Caco-2 (cell line): ENCODE measurements at regions not wholly inside any gene's neighbourhood (a gene's known extent, or its start where the extent isn't known, plus 50 kb on each side); places are given as distances from the start of the nearest gene placed in this dataset.

Source experiments
- BruUV-seq: library from RNA; stranded (reverse); fragments of 400-500 nt; replicated peaks from 2 replicates; lab custom pipeline; 2021; lab: Mats Ljungman, UMichigan
- CTCF ChIA-PET: fragments of 300-600 bp; sonication (Branson Sonifier 250); formaldehyde crosslinking; loops from one replicate; lab custom pipeline; 2022; ENCODE audit warnings: antibody characterized with exemption; lab: Charles Lee
- POLR2A ChIA-PET: fragments of 300-600 bp; sonication (Branson Sonifier 250); formaldehyde crosslinking; loops from one replicate; lab custom pipeline; 2022; ENCODE audit warnings: antibody characterized with exemption; lab: Charles Lee
- DNase-seq, 2 experiments: peaks; one replicate each; pipeline versions ENCODE4 v3.0.0 to v3.0.0-alpha.2; 2020 to 2022
- H3K27me3 ChIP-seq: replicated peaks from 2 replicates; pipeline ENCODE4 v1.6.0; 2011; ENCODE audit warnings: low read length; ENCODE audit not compliant: control insufficient read depth, insufficient read depth
- H3K36me3 ChIP-seq: 2 replicates; pipeline ENCODE4 v1.5.1; 2011; ENCODE audit warnings: low read length; ENCODE audit not compliant: control insufficient read depth, insufficient read depth
- H3K4me1 ChIP-seq: fragments of 250-450 bp; sonication (Bioruptor Pico); 2 replicates; pipeline ENCODE4 v1.5.1; 2020; ENCODE audit warnings: mild to moderate bottlenecking
- H3K4me3 ChIP-seq: 2 replicates; pipeline ENCODE4 v1.5.1; 2011; ENCODE audit warnings: low read depth, mild to moderate bottlenecking, control low read depth, low read length
- H3K9me3 ChIP-seq: fragments of 250-450 bp; sonication (Bioruptor Pico); 2 replicates; pipeline ENCODE4 v1.5.1; 2020; ENCODE audit warnings: mild to moderate bottlenecking, moderate library complexity
- H3K27ac Mint-ChIP-seq: one replicate; pipeline ENCODE4 v1.8.0; 2022; ENCODE audit warnings: mixed read lengths; ENCODE audit not compliant: unreplicated experiment
- H3K27me3 Mint-ChIP-seq: one replicate; pipeline ENCODE4 v1.8.0; 2022; ENCODE audit warnings: mixed read lengths; ENCODE audit not compliant: insufficient read depth, unreplicated experiment
- H3K36me3 Mint-ChIP-seq: one replicate; pipeline ENCODE4 v1.8.0; 2022; ENCODE audit warnings: mild to moderate bottlenecking, mixed read lengths; ENCODE audit not compliant: insufficient read depth, unreplicated experiment
- H3K4me1 Mint-ChIP-seq: one replicate; pipeline ENCODE4 v1.8.0; 2022; ENCODE audit warnings: low read depth, mixed read lengths; ENCODE audit not compliant: unreplicated experiment
- H3K4me3 Mint-ChIP-seq: one replicate; pipeline ENCODE4 v1.8.0; 2022; ENCODE audit warnings: mild to moderate bottlenecking, moderate library complexity, mixed read lengths; ENCODE audit not compliant: unreplicated experiment
- H3K9me3 Mint-ChIP-seq: one replicate; pipeline ENCODE4 v1.8.0; 2022; ENCODE audit warnings: mixed read lengths; ENCODE audit not compliant: unreplicated experiment
- CTCF ChIP-seq, 2 experiments: fragments of 200-600 bp in 1 of 2; IDR thresholded peaks; 1 replicate in 1 of 2; 2 replicates in 1 of 2; pipeline versions ENCODE4 v1.5.1 to v1.8.0; 2011 to 2022; ENCODE audit warnings: antibody characterized with exemption in 1 of 2, control low read depth in 1 of 2, inconsistent platforms in 1 of 2, low read depth in 1 of 2, low read length in 1 of 2, mild to moderate bottlenecking in 1 of 2, moderate library complexity in 1 of 2; ENCODE audit not compliant: insufficient read depth in 1 of 2, severe bottlenecking in 1 of 2, unreplicated experiment in 1 of 2
- intact Hi-C: fragments of 100-400 bp; cut with micrococcal nuclease; formaldehyde crosslinking; loops from one replicate; pipeline ENCODE4 v1.10.0; 2022; ENCODE audit not compliant: unreplicated experiment

DNA sequence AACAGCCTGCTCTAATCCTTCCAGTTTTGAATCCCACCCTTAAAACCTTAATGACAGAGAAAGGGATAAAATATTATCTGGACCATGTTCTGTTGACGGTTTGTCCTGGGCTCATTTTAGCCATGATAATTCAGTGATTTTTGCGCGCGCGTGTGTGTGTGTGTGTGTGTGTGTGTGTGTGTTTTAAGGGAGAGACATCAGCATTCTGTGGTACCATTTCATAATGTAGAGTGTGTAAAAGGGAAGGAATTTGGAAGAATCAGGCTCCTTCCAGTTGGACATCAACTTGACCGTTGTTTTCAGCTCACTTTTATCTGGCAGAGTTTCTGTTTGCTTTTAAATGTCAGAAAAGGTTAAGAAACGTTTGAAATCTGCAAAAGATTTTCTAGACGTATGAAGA is 535.5 kb downstream of the TNS1 start:
- ChIA-PET POLR2A (no interaction called here), CTCF (no interaction called here)
- no peak overlapping the region for H3K4me3 Mint-ChIP-seq
- H3K9me3 ChIP-seq, result no peaks in the 10 kb centered on the region
- H3K36me3 ChIP-seq, result no peaks in the 10 kb centered on the region
- H3K9me3 Mint-ChIP-seq, result no peaks in the 10 kb centered on the region
- peaks cover 2% of the 10 kb centered on the region for H3K27me3 Mint-ChIP-seq
- no TSS peak for BruUV-seq
- TF ChIP-seq CTCF (IDR thresholded peaks at IDR 0.05; ENCODE audit: insufficient read depth in 1 of 2, low read depth in 1 of 2, low read length in 1 of 2, severe bottlenecking in 1 of 2, unreplicated experiment in 1 of 2), result no peak
- H3K36me3 Mint-ChIP-seq, result no peaks in the 10 kb centered on the region
- H3K27ac Mint-ChIP-seq, result no peak overlapping the region
- H3K4me3 ChIP-seq, result no peak overlapping the region
- intact Hi-C loops, result no loop called here
- DNase-seq, result no peak
- H3K4me1 ChIP-seq, result no peaks in the 10 kb centered on the region
- H3K27me3 ChIP-seq, result no peaks in the 10 kb centered on the region
- no peaks in the 10 kb centered on the region for H3K4me1 Mint-ChIP-seq

- intact Hi-C loops, result no loop called here
- H3K27ac Mint-ChIP-seq, result no peak overlapping the region
Measured at GRCh38 chr2:217466805-217467204, 536.0 kb downstream of the TNS1 start.

DNA sequence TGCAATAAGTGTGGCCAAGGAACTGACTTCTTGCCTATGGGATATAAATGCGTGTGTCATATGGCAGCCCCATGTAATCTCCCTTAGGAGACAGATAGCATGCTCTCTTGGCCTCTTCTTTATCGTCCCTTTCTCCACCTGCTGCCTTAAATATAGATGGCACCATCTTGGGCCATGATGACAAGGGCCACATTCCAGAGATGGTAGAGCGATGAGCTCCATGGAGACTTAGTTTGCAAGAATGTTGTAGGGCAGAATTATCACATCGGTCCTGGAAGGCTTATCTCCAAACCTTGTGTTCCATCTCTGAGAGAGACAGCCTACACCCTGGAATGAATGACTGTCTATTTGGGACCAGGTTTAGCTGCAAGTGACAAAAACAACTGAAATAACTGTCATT is 536.7 kb downstream of the TNS1 start:
- Histone ChIP-seq H3K9me3 (no peaks in the 10 kb centered on the region), H3K36me3 (no peaks in the 10 kb centered on the region), H3K27me3 (no peaks in the 10 kb centered on the region), H3K4me3 (no peak overlapping the region), H3K4me1 (no peaks in the 10 kb centered on the region)
- no peak for TF ChIP-seq CTCF (IDR thresholded peaks at IDR 0.05; ENCODE audit: insufficient read depth in 1 of 2, low read depth in 1 of 2, low read length in 1 of 2, severe bottlenecking in 1 of 2, unreplicated experiment in 1 of 2)
- Mint-ChIP-seq H3K27me3 (no peaks in the 10 kb centered on the region), H3K9me3 (no peaks in the 10 kb centered on the region), H3K4me1 (no peaks in the 10 kb centered on the region), H3K36me3 (no peaks in the 10 kb centered on the region), H3K4me3 (no peak overlapping the region), H3K27ac (no peak overlapping the region)
- POLR2A ChIA-PET, result no interaction called here
- DNase-seq, result no peak
- CTCF ChIA-PET, result no interaction called here
- intact Hi-C loops, result no loop called here
- BruUV-seq, result no TSS peak

More at GRCh38 chr2:217466805-217467204, 536.0 kb downstream of the TNS1 start:
- DNase-seq, result no peak
- H3K36me3 ChIP-seq, result no peaks in the 10 kb centered on the region
- ChIA-PET POLR2A (no interaction called here), CTCF (no interaction called here)
- H3K4me1 ChIP-seq, result no peaks in the 10 kb centered on the region
- Mint-ChIP-seq H3K9me3 (no peaks in the 10 kb centered on the region), H3K4me1 (no peaks in the 10 kb centered on the region), H3K27me3 (no peaks in the 10 kb centered on the region), H3K4me3 (no peak overlapping the region), H3K36me3 (no peaks in the 10 kb centered on the region)
- H3K9me3 ChIP-seq, result no peaks in the 10 kb centered on the region
- no peaks in the 10 kb centered on the region for H3K27me3 ChIP-seq
- no peak overlapping the region for H3K4me3 ChIP-seq
- BruUV-seq, result no TSS peak
- TF ChIP-seq CTCF (IDR thresholded peaks at IDR 0.05; ENCODE audit: insufficient read depth in 1 of 2, low read depth in 1 of 2, low read length in 1 of 2, severe bottlenecking in 1 of 2, unreplicated experiment in 1 of 2), result no peak
